DMS53 treated with DMSO at 0.1 percent for 48 hours (cell line): ENCODE measurements at regions not wholly inside any gene's neighbourhood (a gene's known extent, or its start where the extent isn't known, plus 50 kb on each side); places are given as distances from the start of the nearest gene placed in this dataset.
"Not testable (repeated sequence)": the region's sequence is repeated elsewhere in the genome, so short reads cannot be mapped to it uniquely, and the experiment has no call there.

Experiments used
- DNase-seq: peaks from one replicate; lab custom pipeline; 2025; ENCODE audit not compliant: unreplicated experiment; lab: John Stamatoyannopoulos, UW

GRCh38 chr1:69058454-69058853, 509.3 kb upstream of the LRRC7 start:
- no peak for DNase-seq

DNA sequence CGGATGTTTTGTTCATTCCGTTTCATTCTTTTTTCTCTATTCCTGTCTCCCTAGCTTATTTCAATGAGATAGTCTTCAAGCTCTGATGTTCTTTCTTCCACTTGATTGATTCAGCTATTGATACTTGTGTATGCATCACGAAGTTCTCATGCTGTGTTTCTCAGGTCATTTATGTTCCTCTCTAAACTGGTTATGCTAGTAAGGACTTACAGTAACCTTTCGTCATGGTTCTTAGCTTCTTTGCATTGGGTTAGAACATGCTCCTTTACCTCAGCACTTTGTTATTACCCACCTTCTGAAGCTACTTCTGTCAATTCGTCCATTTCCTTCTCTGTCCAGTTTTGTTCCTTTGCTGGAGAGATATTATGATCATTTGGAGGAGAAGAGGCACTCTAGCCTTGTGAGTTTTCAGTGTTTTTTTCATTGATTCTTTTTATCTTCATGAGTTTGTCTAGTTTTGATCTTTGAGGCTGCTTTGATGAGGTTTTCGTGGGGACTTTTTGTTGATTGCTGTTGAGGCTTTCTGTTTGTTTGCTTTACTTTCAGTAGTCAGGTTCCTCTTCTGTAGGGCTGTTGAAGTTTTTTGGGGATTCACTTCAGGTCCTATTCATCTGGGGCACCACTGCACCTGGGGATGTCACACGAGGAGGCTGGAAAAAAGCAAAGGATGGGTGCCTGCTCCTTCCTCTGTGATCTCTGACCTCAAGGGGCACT, 496.9 kb upstream of the LRRC7 start:
- DNase-seq, result no peak

- DNase-seq, result no peak
Measured at GRCh38 chr1:69073176-69073575, 494.5 kb upstream of the LRRC7 start.

DNA sequence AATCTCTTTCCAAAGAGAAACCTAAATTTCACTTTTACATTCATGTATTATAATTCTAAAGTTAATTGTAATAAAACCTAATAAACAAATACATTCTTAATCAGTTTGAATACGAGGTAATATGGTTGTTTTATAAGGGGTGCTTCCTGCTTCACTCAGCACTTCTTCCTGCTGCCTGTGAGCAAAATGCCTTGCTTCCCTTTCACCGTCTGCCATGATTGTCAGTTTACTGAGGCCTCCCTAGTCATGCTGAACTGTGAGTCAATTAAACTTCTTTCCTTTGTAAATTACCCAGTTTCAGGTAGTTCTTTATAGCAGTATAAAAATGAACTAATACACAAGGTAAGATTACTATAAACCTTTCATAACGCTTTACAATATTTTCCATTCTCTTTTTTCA, 491.1 kb upstream of the LRRC7 start:
- no peak for DNase-seq

DNA sequence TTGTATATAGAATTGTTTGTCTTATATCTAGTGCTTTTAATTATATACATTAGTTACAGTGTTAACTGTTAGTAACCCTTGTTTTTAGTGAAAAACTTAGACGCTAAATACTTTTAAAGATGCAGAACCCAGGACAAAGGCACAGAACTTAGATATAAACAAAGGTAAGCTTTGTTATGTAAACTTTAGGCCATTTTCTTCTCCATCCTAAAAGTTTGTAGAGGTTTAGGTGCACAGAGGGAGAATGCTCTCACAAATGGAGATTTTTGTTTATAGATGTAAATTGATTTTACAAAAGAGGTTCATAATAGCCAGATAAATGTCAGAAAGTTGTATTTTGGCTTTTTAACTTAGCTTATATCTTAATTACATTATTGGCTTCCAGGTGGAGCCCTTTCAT, 490.5 kb upstream of the LRRC7 start:
- DNase-seq, result no peak

GRCh38 chr1:69077633-69078032, 490.1 kb upstream of the LRRC7 start:
- no peak for DNase-seq

DNA sequence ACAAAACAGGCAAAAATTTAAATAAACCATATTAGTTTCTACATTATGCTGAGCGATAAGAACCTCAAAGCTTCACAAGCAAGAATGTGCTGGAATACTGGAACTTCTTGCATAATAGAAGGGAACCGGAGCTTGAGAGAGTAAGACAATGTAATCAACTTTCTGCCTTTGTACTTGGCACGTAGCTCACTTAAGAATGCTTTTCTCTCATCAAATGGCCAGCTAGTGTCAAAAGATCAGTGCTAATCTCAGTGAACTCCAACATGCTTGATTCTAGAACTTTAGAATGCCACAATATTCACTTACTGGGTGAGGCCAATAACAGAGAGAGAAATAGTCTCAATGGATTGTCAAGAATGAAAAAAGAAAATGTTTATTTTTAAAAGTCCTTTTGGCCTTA, 486.1 kb upstream of the LRRC7 start:
- DNase-seq, result no peak

DNA sequence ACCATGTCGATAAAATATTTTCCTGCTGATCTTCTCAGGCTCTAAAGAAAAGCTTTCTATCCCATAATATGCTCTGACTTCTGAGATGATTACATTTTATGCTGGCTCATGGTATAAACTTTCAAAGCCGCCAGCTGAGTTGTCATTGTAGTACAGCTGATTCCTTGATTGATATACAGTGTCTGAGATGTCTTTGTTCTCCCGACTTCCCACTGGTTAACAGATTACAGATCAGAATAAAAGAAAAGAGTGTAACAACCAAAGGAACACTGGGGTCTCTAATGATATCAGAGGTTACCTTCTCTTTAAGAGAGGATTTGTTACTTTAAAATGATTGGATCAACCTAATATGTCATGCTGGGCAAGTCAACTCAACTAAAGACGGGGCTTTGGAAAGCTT, 485.4 kb upstream of the LRRC7 start:
- no peak for DNase-seq

- DNase-seq, result no peak
Measured at GRCh38 chr1:69086148-69086547, 481.6 kb upstream of the LRRC7 start.

DNA sequence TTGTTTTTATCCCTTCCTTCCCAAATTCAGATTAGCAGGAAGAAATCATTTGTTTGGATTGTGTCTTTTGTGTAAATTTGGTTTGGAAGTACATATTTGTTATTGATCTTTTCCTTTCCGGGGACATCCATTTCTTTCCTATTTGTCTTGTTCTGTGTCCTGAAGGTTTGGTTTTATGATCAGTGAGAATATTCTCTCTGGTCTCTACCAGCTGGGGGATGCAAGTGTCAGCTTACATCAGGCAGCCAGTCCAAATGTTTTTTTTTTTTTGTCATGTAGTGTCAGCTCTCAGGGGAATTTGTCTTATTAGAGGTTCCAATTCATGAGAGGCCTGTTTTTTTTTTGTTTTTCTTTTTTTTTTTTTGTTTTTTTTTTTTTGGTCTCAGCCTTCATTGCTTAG, 479.2 kb upstream of the LRRC7 start:
- no peak for DNase-seq

GRCh38 chr1:69090170-69090569, 477.6 kb upstream of the LRRC7 start:
- no peak for DNase-seq

DNA sequence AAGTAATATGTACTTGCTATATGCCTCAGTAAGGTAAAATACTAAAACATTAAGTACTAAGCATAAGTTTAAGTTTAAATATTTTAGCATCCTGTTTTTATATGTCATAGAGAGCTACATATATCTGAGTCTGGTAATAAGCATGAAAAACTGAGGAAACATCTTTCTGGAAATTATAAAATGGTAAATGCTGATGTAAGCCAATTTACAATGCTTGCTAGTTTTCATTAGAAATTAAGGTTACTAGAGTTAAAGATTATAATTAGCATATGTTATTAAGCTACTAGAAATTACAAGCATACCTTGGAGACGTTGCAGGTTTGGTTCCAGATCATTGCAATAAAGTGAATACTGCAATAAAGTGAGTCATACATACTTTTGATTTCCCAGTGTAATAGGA, 477.0 kb upstream of the LRRC7 start:
- DNase-seq, result no peak

DNA sequence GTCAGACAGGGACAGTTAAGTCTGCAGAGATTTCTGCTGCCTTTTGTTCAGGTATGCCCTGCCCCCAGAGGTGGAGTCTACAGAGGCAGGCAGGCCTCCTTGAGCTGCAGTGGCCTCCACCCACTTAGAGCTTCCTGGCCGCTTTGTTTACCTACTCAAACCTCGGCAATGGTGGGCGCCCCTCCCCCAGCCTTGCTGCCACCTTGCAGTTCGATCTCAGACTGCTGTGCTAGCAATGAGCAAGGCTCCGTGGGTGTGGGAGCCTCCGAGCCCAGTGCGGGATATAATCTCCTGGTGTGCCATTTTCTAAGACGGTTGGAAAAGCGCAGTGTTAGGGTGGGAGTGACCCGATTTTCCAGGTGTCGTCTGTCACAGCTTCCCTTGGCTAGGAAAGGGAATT, 465.7 kb upstream of the LRRC7 start:
- DNase-seq, result not testable (repeated sequence)

- no peak for DNase-seq
Measured at GRCh38 chr1:69103213-69103612, 464.5 kb upstream of the LRRC7 start.

GRCh38 chr1:69103705-69104385, 463.9 kb upstream of the LRRC7 start:
- no peak for DNase-seq

DNA sequence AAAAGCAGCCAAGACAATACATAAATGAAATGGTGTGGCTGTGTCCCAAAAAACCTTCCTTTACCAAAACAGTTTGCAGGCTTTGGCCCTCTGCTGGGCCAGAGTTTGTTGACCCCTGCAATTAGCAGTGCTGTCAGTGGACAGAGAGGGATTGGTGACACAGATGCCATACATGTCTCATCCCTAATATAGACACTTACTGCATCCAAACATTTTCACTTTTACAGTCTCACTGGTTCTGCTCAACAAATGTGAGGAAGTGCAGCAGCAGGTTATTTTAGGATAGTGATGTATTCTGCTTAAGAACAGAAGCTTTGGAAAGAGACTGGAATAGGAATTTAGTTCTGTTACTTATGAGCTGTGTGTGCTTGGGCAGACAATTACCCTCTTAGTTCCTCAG, 462.8 kb upstream of the LRRC7 start:
- no peak for DNase-seq

DNA sequence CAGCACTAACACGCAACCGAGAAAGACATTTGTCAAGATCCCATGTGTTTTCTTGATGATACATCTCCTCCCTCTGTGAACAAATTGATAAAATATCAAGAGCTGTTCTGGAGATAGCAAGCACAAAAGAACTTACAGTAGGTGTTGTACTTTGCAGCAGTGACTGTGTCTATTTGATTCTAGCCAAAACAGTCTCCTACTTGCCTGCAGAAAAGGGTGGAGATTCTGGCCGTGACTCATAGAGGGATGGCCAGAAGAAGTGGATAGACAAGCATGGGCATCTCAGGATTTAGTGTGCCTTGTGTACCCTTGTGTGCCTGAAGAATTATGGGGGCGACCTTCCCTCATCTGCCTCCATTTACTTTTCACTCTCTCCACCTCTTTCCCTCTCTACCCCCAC, 458.4 kb upstream of the LRRC7 start:
- no peak for DNase-seq

DNA sequence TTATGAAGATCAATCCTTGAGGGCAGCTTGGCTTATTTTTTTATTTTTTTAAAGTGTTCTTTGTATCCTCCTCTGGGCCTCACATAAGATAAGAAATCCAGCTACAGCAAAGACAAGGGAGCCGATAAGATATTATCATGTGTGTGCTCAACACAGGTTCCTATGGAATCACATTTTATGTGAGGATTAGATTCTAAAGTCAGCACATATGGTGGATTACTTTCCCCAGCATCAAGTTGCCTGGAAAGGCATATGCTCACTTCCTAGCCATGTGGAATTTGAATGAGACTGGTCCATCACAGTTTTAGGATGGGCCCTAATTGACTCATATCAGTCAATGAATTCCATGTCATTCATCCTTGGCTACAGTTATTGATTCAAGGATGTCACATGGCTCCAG, 456.9 kb upstream of the LRRC7 start:
- no peak for DNase-seq

GRCh38 chr1:69120126-69120741, 447.5 kb upstream of the LRRC7 start:
- DNase-seq, result peak; percentile 12

GRCh38 chr1:69120817-69121216, 446.9 kb upstream of the LRRC7 start:
- DNase-seq, result no peak

DNA sequence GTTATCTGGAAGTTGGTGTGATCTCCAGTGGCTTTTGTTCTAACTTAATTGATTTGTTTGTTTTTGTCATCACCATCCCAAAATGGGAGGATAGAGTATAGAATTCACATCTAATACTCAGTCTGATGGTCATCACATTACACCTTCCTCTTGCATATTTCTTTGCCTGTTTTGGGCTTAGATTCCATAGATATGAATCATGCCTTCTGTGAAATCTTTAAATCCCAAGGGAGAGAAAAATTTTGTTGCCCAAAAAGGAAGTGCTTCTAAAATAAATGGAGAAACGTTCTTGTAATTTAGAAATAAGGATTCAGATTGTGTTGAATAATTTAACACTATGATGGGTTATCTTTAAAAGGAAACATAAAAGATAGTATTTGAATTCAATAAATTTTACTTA, 446.0 kb upstream of the LRRC7 start:
- no peak for DNase-seq

- no peak for DNase-seq
Measured at GRCh38 chr1:69122373-69122772, 445.3 kb upstream of the LRRC7 start.

GRCh38 chr1:69123486-69123885, 444.2 kb upstream of the LRRC7 start:
- no peak for DNase-seq
